Gastrocnemius medialis (tissue), 4 donors: ENCODE measurements at regions not wholly inside any gene's neighbourhood (a gene's known extent, or its start where the extent isn't known, plus 50 kb on each side); places are given as distances from the start of the nearest gene placed in this dataset.

Source experiments
- ATAC-seq, 2 donors: fragments of 150-250 bp; one replicate each; pipeline ENCODE4 v1.9.1; 2016
- DNase-seq, 2 donors: peaks; one replicate each; pipeline ENCODE4 v3.0.0-alpha.2; 2019
- H3K27ac ChIP-seq, 4 donors: fragments of 200-600 bp; sonication (generic); 1 replicate in 1 of 4; 2 replicates in 3 of 4; pipeline ENCODE4 v1.5.1; 2016 to 2018; ENCODE audit warnings: mild to moderate bottlenecking in 2 of 4, moderate library complexity in 1 of 4
- H3K27me3 ChIP-seq, 3 donors: fragments of 200-600 bp; sonication (generic) in 2 of 3; 1 replicate in 1 of 3; 2 replicates in 2 of 3; pipeline versions ENCODE4 v1.5.1 to v1.6.0; 2016 to 2019; ENCODE audit warnings: mild to moderate bottlenecking in 1 of 3, moderate library complexity in 1 of 3
- H3K36me3 ChIP-seq, 2 donors: fragments of 200-600 bp; sonication (generic) in 1 of 2; one replicate each; pipeline ENCODE4 v1.5.1; 2017 to 2018
- H3K4me1 ChIP-seq, 2 donors: fragments of 200-600 bp; sonication (generic) in 1 of 2; one replicate each; pipeline ENCODE4 v1.5.1; 2016 to 2017; ENCODE audit warnings: mild to moderate bottlenecking in 2 of 2
- H3K4me3 ChIP-seq, 4 donors: fragments of 200-600 bp; sonication (generic) in 3 of 4; 1 replicate in 1 of 4; 2 replicates in 3 of 4; pipeline ENCODE4 v1.5.1; 2016 to 2019; ENCODE audit warnings: mild to moderate bottlenecking in 2 of 4
- H3K9me3 ChIP-seq, 3 donors: fragments of 200-600 bp; sonication (generic) in 2 of 3; 1 replicate in 1 of 3; 2 replicates in 2 of 3; pipeline ENCODE4 v1.5.1; 2016 to 2019
- POLR2A ChIP-seq, 2 donors: fragments of 450-650 bp; IDR thresholded peaks; one replicate each; pipeline ENCODE4 v1.6.1; 2017; ENCODE audit warnings: antibody characterized with exemption in 2 of 2, mild to moderate bottlenecking in 2 of 2, moderate library complexity in 2 of 2
- in situ Hi-C, 4 donors: fragments of 200-750 bp; cut with MboI; loops; one replicate each; pipeline versions ENCODE4 v1.15.0 to v1.8.0; 2017; ENCODE audit warnings: low sequenced_read_pairs in 4 of 4
- intact Hi-C: fragments of 100-400 bp; cut with DNase I; formaldehyde crosslinking; loops from one replicate; pipeline ENCODE4 v1.15.1; 2023; ENCODE audit warnings: low total_unique reads
- TF ChIP-seq, protein P1 (sequence below), 5 experiments: fragments of 450-650 bp in 3 of 5; fragments of 200-600 bp in 2 of 5; sonication (generic) in 2 of 5; IDR thresholded peaks in 4 of 5; conservative IDR thresholded peaks in 1 of 5; 1 replicate in 4 of 5; 2 replicates in 1 of 5; pipeline ENCODE4 v1.5.1; 2016 to 2019; ENCODE audit warnings: antibody characterized with exemption in 5 of 5, mild to moderate bottlenecking in 3 of 5, moderate library complexity in 3 of 5

DNA sequence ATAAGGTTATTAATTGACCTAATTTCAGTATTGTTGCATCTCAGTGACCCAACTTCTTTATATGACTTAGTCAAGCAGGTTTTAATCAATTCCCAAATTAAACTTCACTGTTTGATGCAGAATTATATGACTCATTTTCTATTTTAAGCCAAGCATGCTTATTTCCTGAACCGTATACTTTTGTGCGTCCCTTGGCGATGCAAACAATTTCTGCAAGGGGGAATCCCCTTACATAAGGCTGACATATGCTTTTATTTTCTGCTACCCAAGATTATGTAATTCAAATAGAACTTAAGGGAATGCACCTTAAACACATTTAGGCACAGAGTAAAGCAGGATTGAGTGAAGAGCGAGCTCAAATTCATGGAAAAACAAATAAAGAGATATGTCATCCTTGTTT, 303.9 kb downstream of the PDCD6IP start:
- Histone ChIP-seq H3K9me3 (no peaks in the 10 kb centered on the region), H3K4me1 (no peaks in the 10 kb centered on the region), H3K4me3 (no peak overlapping the region), H3K36me3 (no peaks in the 10 kb centered on the region), H3K27me3 (no peaks in the 10 kb centered on the region), H3K27ac (no peak overlapping the region)
- TF ChIP-seq POLR2A (IDR thresholded peaks at IDR 0.05) = no peak
- TF ChIP-seq, protein P1, sequence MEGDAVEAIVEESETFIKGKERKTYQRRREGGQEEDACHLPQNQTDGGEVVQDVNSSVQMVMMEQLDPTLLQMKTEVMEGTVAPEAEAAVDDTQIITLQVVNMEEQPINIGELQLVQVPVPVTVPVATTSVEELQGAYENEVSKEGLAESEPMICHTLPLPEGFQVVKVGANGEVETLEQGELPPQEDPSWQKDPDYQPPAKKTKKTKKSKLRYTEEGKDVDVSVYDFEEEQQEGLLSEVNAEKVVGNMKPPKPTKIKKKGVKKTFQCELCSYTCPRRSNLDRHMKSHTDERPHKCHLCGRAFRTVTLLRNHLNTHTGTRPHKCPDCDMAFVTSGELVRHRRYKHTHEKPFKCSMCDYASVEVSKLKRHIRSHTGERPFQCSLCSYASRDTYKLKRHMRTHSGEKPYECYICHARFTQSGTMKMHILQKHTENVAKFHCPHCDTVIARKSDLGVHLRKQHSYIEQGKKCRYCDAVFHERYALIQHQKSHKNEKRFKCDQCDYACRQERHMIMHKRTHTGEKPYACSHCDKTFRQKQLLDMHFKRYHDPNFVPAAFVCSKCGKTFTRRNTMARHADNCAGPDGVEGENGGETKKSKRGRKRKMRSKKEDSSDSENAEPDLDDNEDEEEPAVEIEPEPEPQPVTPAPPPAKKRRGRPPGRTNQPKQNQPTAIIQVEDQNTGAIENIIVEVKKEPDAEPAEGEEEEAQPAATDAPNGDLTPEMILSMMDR (IDR thresholded peaks at IDR 0.05 in 4 of 5, conservative IDR thresholded peaks at IDR 0.05 in 1 of 5) = no peak
- in situ Hi-C loops = no loop called here
- ATAC-seq (no peak), DNase-seq (no peak)
- intact Hi-C loops = no loop called here

DNA sequence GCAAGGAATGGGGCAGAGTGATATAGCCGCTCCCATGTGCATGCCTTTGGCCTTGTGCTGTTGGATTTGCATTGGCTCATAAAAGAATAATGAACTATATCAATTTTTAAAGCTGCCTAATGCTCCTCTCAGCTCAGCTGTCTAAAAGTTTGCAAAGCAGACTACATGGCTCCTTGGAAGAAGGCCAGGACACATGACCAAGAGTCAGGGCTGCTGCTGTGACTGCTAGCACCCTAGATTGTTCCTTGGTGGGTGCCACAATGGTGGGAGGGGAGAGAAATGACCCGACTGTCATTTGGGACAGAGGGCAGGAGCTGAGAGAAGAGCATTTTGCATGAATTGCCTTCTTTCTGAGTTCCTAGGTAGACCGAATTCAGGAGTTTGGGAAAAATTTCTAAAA, 307.9 kb downstream of the PDCD6IP start:
- DNase-seq (no peak), ATAC-seq (no peak)
- no peak overlapping the region for H3K4me3 ChIP-seq
- H3K27me3 ChIP-seq = no peaks in the 10 kb centered on the region
- H3K4me1 ChIP-seq = no peaks in the 10 kb centered on the region
- in situ Hi-C loops = no loop called here
- TF ChIP-seq POLR2A (IDR thresholded peaks at IDR 0.05) = no peak
- TF ChIP-seq, protein P1 (IDR thresholded peaks at IDR 0.05 in 4 of 5, conservative IDR thresholded peaks at IDR 0.05 in 1 of 5) = no peak
- intact Hi-C loops = no loop called here
- no peaks in the 10 kb centered on the region for H3K9me3 ChIP-seq
- no peak overlapping the region for H3K27ac ChIP-seq
- no peaks in the 10 kb centered on the region for H3K36me3 ChIP-seq

DNA sequence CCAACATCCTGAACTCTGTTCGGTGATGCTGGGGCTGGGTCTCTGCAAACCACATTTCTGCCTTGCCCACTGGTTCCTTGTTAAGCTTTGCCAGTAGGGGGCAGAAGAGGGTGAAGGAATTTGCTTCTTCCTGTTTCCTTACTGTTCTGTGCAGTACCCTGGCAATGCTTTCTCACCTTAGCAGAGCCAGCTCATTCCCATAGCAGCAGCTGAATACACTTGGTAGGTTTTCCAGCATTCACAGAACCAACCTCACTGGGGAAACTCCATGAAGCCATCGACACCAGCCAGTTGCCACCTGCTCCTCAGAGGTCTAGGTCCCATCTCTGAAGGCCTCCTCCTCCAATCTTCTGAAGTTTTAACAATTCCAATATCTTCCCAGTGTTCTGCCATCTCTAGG, 308.4 kb downstream of the PDCD6IP start:
- no peaks in the 10 kb centered on the region for H3K9me3 ChIP-seq
- H3K4me3 ChIP-seq = no peak overlapping the region
- TF ChIP-seq, protein P1 (IDR thresholded peaks at IDR 0.05 in 4 of 5, conservative IDR thresholded peaks at IDR 0.05 in 1 of 5) = no peak
- TF ChIP-seq POLR2A (IDR thresholded peaks at IDR 0.05) = no peak
- DNase-seq (no peak), ATAC-seq (no peak)
- in situ Hi-C loops = no loop called here
- no peaks in the 10 kb centered on the region for H3K36me3 ChIP-seq
- intact Hi-C loops = no loop called here
- H3K4me1 ChIP-seq = no peaks in the 10 kb centered on the region
- no peak overlapping the region for H3K27ac ChIP-seq
- no peaks in the 10 kb centered on the region for H3K27me3 ChIP-seq

DNA sequence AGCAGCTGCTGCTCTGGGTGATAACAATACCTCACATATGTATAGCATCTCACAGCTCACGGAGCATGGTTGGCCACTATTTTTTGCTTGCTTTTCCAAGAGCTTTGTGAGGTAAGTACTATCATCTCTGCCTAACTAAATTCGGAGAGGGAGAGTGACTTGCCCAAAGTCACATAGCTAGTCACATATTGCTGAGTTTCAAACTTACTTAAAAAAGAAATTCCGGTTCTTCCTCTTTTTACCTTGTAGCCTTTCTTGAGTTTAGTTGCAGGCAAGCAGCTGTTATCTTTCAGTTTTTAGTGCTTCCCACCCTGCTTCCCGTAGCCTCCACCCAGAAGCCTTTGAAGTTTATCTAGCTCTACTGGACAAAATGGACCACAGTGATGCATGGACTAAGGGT, 309.2 kb downstream of the PDCD6IP start:
- ATAC-seq = no peak

DNA sequence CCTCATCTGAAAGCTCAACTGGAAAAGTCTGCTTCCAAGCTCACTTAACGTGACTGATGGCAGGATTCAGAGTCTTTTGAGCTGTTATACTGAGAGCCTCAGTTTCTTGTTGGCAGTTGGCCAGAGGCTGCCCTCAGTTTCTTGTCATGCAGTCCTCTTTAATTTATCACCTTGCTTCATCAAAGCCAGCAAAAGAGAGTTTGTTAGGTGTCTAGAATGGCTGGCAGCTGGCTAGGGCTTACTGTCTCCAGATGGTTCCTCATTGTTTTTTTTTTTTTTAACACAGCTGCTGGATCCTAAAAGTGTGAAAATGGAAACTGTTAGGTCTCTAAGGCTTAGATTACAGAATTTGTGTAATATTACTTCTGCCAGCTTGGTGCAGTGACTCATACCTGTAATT, 310.6 kb downstream of the PDCD6IP start:
- DNase-seq (no peak), ATAC-seq (no peak)
- in situ Hi-C loops (no loop called here), intact Hi-C loops (no loop called here)
- no peaks in the 10 kb centered on the region for H3K27me3 ChIP-seq
- TF ChIP-seq, protein P1 (IDR thresholded peaks at IDR 0.05 in 4 of 5, conservative IDR thresholded peaks at IDR 0.05 in 1 of 5) = no peak
- no peak for TF ChIP-seq POLR2A (IDR thresholded peaks at IDR 0.05)
- H3K36me3 ChIP-seq = no peaks in the 10 kb centered on the region
- H3K4me1 ChIP-seq = no peaks in the 10 kb centered on the region
- no peaks in the 10 kb centered on the region for H3K9me3 ChIP-seq
- no peak overlapping the region for H3K27ac ChIP-seq
- H3K4me3 ChIP-seq = no peak overlapping the region

More for the DNA sequence above, 309.2 kb downstream of the PDCD6IP start:
- DNase-seq = no peak
- TF ChIP-seq, protein P1 (IDR thresholded peaks at IDR 0.05 in 4 of 5, conservative IDR thresholded peaks at IDR 0.05 in 1 of 5) = no peak
- TF ChIP-seq POLR2A (IDR thresholded peaks at IDR 0.05) = no peak
- H3K27me3 ChIP-seq = no peaks in the 10 kb centered on the region
- no peaks in the 10 kb centered on the region for H3K4me1 ChIP-seq
- no peaks in the 10 kb centered on the region for H3K9me3 ChIP-seq
- H3K4me3 ChIP-seq = no peak overlapping the region
- no peak overlapping the region for H3K27ac ChIP-seq
- intact Hi-C loops (no loop called here), in situ Hi-C loops (no loop called here)
- no peaks in the 10 kb centered on the region for H3K36me3 ChIP-seq
